ENCODE measurements at regions not wholly inside any gene's neighbourhood (a gene's known extent, or its start where the extent isn't known, plus 50 kb on each side); places are given as distances from the start of the nearest gene placed in this dataset.

DNA sequence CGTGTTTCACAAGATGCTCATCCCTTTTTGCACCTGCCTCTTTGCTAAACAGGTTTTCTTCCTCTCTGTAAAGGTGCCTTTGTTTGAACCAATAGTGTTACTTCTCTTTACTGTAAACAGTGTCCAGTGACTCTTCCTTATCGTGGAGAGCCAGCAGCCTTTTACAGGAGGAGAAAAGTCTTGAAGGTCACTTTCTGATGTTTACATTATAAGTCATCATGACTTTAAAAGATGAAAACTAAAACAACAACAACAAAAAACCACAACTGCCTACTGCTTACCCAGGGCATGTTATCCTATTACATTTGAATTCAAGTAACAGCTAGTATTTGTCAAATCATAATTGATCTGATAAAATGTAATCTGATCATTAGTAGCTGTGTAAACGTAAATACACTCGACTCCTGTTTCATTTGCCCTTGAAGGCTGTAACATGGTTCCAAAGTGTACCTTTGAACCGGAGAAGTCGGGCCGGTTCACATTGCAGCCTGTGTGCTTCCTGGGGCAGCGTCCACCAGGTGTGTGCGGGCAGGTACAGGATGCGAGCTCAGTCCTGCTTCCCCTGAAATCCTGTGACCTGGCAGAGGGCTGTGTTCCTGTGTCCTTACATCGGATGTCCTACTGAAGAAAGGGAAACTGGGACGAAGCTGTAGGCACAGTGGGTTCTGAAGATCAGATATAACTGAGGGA, 118.1 kb downstream of the C9orf152 start:
- TF ChIP-seq, protein P1, sequence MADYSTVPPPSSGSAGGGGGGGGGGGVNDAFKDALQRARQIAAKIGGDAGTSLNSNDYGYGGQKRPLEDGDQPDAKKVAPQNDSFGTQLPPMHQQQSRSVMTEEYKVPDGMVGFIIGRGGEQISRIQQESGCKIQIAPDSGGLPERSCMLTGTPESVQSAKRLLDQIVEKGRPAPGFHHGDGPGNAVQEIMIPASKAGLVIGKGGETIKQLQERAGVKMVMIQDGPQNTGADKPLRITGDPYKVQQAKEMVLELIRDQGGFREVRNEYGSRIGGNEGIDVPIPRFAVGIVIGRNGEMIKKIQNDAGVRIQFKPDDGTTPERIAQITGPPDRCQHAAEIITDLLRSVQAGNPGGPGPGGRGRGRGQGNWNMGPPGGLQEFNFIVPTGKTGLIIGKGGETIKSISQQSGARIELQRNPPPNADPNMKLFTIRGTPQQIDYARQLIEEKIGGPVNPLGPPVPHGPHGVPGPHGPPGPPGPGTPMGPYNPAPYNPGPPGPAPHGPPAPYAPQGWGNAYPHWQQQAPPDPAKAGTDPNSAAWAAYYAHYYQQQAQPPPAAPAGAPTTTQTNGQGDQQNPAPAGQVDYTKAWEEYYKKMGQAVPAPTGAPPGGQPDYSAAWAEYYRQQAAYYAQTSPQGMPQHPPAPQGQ (CRISPR knock-in tag; IDR thresholded peaks at IDR 0.05; ENCODE audit: borderline replicate concordance) = no peak
- TF ChIP-seq REL (CRISPR knock-in tag; conservative IDR thresholded peaks at IDR 0.05) = no peak
- TF ChIP-seq POLR2A (IDR thresholded peaks at IDR 0.05; ENCODE audit: insufficient read depth in 1 of 2, low read depth in 2 of 2, low read length in 2 of 2) = no peak
- TF ChIP-seq MLLT10 (CRISPR knock-in tag; IDR thresholded peaks at IDR 0.05) = no peak
- TF ChIP-seq FOXO1 (CRISPR knock-in tag; IDR thresholded peaks at IDR 0.05) = no peak
- TF ChIP-seq ZNF274 (CRISPR knock-in tag; IDR thresholded peaks at IDR 0.05) = no peak
- TF ChIP-seq, protein P2, sequence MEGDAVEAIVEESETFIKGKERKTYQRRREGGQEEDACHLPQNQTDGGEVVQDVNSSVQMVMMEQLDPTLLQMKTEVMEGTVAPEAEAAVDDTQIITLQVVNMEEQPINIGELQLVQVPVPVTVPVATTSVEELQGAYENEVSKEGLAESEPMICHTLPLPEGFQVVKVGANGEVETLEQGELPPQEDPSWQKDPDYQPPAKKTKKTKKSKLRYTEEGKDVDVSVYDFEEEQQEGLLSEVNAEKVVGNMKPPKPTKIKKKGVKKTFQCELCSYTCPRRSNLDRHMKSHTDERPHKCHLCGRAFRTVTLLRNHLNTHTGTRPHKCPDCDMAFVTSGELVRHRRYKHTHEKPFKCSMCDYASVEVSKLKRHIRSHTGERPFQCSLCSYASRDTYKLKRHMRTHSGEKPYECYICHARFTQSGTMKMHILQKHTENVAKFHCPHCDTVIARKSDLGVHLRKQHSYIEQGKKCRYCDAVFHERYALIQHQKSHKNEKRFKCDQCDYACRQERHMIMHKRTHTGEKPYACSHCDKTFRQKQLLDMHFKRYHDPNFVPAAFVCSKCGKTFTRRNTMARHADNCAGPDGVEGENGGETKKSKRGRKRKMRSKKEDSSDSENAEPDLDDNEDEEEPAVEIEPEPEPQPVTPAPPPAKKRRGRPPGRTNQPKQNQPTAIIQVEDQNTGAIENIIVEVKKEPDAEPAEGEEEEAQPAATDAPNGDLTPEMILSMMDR (CRISPR knock-in tag; IDR thresholded peaks at IDR 0.05) = no peak
- TF ChIP-seq SP1 (IDR thresholded peaks at IDR 0.05) = no peak
- TF ChIP-seq SP1 (CRISPR knock-in tag; IDR thresholded peaks at IDR 0.05) = no peak
- no peak for TF ChIP-seq HIVEP1 (CRISPR knock-in tag; IDR thresholded peaks at IDR 0.05)
- TF ChIP-seq, protein P3, sequence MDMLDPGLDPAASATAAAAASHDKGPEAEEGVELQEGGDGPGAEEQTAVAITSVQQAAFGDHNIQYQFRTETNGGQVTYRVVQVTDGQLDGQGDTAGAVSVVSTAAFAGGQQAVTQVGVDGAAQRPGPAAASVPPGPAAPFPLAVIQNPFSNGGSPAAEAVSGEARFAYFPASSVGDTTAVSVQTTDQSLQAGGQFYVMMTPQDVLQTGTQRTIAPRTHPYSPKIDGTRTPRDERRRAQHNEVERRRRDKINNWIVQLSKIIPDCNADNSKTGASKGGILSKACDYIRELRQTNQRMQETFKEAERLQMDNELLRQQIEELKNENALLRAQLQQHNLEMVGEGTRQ (IDR thresholded peaks at IDR 0.05; ENCODE audit: low read depth, low read length) = no peak
- TF ChIP-seq, protein P3 (CRISPR knock-in tag; IDR thresholded peaks at IDR 0.05; ENCODE audit: borderline replicate concordance) = no peak
- no peak for TF ChIP-seq ZIK1 (CRISPR knock-in tag; IDR thresholded peaks at IDR 0.05; ENCODE audit: borderline replicate concordance, low read depth)
